ENCODE measurements at regions not wholly inside any gene's neighbourhood (a gene's known extent, or its start where the extent isn't known, plus 50 kb on each side); places are given as distances from the start of the nearest gene placed in this dataset.

DNA sequence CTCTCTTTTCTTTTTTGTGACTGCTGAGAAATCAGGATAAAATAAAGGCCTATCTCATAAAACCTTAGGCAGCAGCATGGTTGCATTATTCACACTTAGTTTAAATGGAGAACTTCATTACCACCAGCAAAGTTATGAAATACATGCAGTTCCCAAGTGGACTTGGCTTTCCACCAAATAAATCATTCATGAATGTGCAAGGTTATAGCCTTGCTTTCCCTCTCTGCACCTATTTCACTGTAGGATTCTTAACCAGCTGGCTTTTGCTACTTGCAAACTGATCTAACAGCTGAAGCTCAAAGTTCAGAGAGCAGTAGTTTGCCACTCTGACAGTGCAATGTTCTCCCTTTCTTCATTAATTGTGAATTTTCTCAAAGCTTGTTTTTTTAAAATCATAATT is 140.1 kb upstream of the SMIM31 start:
- Histone ChIP-seq H3K27me3 (no peaks in the 10 kb centered on the region), H3K36me3 (no peaks in the 10 kb centered on the region), H3K9me3 (no peaks in the 10 kb centered on the region), H3K4me2 (peak overlapping the region; percentile 37), H3K9ac (no peak overlapping the region; the same call in 1 of the 2 replicates), H4K20me1 (no peaks in the 10 kb centered on the region), H3K4me1 (peaks cover 7% of the 10 kb centered on the region; the same call in 1 of the 2 replicates), H3K27ac (no peak overlapping the region), H3K4me3 (no peak overlapping the region)
- TF ChIP-seq Cebpa-rat (IDR thresholded peaks at IDR 0.05), result no peak

DNA sequence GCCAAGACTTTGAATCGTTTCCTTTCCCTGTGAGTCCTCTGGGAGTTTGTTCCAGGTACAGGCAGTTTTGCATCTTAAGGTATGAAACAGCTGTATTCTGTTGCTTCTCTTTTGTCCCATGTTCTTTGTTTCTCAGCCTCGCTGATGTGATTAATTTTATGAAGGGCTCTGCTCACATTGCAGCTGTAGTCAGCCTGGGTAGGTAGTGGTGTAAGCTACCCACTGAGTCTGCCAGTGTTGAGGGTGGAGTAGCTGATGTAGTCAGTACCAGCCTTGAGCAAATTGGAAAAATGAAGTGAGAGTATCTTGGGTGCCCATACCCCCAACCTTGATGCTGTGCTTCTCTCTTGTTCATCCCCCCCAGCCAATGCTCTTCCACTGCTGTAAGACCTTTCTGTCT is 139.6 kb upstream of the SMIM31 start:
- TF ChIP-seq Cebpa-rat (IDR thresholded peaks at IDR 0.05), result no peak
- Histone ChIP-seq H3K4me1 (peaks cover 7% of the 10 kb centered on the region; the same call in 1 of the 2 replicates), H3K9ac (no peak overlapping the region), H4K20me1 (no peaks in the 10 kb centered on the region), H3K27me3 (no peaks in the 10 kb centered on the region), H3K4me2 (peak overlapping the region; percentile 37), H3K9me3 (no peaks in the 10 kb centered on the region), H3K27ac (no peak overlapping the region), H3K36me3 (no peaks in the 10 kb centered on the region), H3K4me3 (no peak overlapping the region)

DNA sequence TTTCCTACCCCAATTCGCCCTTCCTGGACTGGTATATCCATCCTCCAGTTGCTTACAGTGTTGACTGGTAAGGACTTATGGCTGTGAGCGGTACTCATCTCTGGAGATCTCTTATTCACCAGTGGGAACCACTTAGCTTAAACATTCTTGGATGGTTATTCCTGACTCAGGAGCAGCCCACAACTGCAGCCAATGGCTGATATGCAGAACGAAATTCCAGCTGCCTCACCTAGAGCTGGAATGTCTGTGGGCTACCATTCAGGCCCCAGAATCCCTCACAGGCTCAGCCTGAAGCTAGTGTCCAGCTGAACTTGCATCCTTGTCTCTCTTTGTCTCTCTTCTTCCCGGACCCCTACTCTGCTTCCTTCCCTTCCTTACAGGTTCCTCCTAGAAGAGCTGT is 138.9 kb upstream of the SMIM31 start:
- no peak overlapping the region for H3K4me2 ChIP-seq
- H3K36me3 ChIP-seq, result no peaks in the 10 kb centered on the region
- TF ChIP-seq Cebpa-rat (IDR thresholded peaks at IDR 0.05), result no peak
- no peak overlapping the region for H3K4me3 ChIP-seq
- H3K9me3 ChIP-seq, result no peaks in the 10 kb centered on the region
- no peaks in the 10 kb centered on the region for H3K27me3 ChIP-seq
- no peak overlapping the region for H3K27ac ChIP-seq
- H3K9ac ChIP-seq, result no peak overlapping the region
- peaks cover 10% of the 10 kb centered on the region; the same call in 1 of the 2 replicates for H3K4me1 ChIP-seq
- H4K20me1 ChIP-seq, result no peaks in the 10 kb centered on the region

DNA sequence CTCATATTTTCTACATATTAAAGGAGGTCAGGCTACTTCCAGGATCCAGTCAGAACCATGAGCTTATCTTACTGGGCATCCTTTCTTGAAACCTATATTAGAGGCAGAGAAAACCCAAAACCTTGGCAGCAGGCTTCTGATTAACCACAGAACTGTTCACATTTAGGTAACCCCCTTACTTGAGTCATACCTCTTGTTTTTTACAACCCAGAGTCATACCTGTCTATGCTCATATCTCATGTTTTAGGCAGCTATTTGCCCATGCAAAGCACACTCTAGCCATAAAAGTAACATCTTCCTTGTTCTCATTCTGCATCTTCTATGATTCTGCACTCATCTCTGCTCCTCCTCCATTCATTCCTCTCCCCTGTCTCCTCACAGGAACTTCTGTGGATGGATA is 138.0 kb upstream of the SMIM31 start:
- Histone ChIP-seq H4K20me1 (no peaks in the 10 kb centered on the region), H3K27me3 (no peaks in the 10 kb centered on the region), H3K9ac (no peak overlapping the region), H3K27ac (no peak overlapping the region), H3K9me3 (no peaks in the 10 kb centered on the region), H3K4me2 (no peak overlapping the region), H3K4me1 (peaks cover 20% of the 10 kb centered on the region), H3K36me3 (no peaks in the 10 kb centered on the region), H3K4me3 (no peak overlapping the region)
- TF ChIP-seq Cebpa-rat (IDR thresholded peaks at IDR 0.05), result no peak

DNA sequence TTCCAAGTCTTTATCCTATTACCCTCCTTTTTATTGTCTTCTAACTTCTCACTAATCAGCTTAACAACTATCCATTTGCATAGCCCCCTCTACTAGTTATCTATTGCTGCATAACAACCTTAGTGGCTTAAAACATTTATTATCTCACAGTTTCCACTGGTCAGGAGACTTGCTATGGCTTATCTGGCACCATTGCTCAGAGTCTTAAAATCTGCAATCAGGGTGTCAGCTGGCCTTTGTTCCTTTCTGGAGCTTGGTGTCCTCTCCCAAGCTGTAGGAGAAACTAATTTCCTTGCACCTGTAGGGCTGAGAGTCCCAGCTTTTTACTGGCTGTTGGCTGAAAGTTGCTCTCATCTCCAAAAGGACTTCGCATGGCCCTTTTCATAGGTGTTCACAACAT is 137.0 kb upstream of the SMIM31 start:
- H3K27ac ChIP-seq, result no peak overlapping the region
- no peak for TF ChIP-seq Cebpa-rat (IDR thresholded peaks at IDR 0.05)
- no peaks in the 10 kb centered on the region for H3K9me3 ChIP-seq
- no peak overlapping the region for H3K4me3 ChIP-seq
- H3K4me1 ChIP-seq, result peaks cover 26% of the 10 kb centered on the region
- no peaks in the 10 kb centered on the region for H3K36me3 ChIP-seq
- no peaks in the 10 kb centered on the region for H3K27me3 ChIP-seq
- no peak overlapping the region for H3K9ac ChIP-seq
- no peaks in the 10 kb centered on the region for H4K20me1 ChIP-seq
- H3K4me2 ChIP-seq, result no peak overlapping the region

DNA sequence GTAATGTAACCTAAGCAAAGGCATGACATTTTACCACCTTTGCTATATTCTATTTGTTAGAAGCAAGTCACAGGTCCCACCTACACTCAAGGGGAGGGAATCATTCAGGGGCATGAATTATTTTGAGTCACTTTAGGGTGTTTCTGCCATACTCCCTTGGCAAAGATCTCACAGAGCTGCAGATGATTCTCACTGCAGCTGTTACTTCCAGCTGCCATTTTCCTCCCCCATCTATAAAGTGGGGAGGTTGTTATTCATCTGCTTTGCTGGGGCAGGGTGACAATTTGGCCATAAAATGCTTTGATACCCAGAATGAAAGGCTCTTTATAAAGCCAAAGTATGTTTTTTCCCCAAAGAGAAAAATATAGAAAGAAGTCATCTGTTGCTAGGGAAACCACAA is 136.5 kb upstream of the SMIM31 start:
- H3K9me3 ChIP-seq, result no peaks in the 10 kb centered on the region
- no peak overlapping the region for H3K4me3 ChIP-seq
- no peak overlapping the region for H3K27ac ChIP-seq
- no peak overlapping the region for H3K4me2 ChIP-seq
- H3K27me3 ChIP-seq, result no peaks in the 10 kb centered on the region
- no peaks in the 10 kb centered on the region for H3K36me3 ChIP-seq
- H3K9ac ChIP-seq, result no peak overlapping the region
- H3K4me1 ChIP-seq, result peaks cover 26% of the 10 kb centered on the region
- H4K20me1 ChIP-seq, result no peaks in the 10 kb centered on the region
- no peak for TF ChIP-seq Cebpa-rat (IDR thresholded peaks at IDR 0.05)

DNA sequence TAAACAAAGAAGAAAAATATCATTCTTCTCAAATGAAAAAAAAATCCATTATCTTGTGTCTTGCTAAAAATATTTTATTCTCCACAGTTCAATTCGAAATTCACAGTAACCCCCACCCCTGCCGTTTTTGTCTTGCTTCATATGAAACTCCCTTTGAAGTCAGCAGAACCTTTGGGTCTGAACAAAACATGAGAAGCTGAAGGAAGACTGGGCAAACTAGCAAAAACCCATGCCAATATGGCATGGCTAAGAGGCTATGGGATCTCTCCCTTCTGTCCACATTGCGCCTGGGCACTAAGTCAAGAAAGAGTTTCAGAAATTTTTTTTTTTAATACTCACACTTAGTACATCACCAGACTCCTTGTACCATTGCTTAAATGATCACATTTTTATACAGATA is 136.0 kb upstream of the SMIM31 start:
- H3K4me3 ChIP-seq, result no peak overlapping the region
- no peaks in the 10 kb centered on the region for H4K20me1 ChIP-seq
- no peak overlapping the region for H3K9ac ChIP-seq
- H3K4me1 ChIP-seq, result peaks cover 26% of the 10 kb centered on the region
- H3K27me3 ChIP-seq, result no peaks in the 10 kb centered on the region
- H3K27ac ChIP-seq, result no peak overlapping the region
- peaks cover 4% of the 10 kb centered on the region; the same call in 1 of the 2 replicates for H3K9me3 ChIP-seq
- no peak overlapping the region for H3K4me2 ChIP-seq
- H3K36me3 ChIP-seq, result no peaks in the 10 kb centered on the region
- TF ChIP-seq Cebpa-rat (IDR thresholded peaks at IDR 0.05), result no peak

DNA sequence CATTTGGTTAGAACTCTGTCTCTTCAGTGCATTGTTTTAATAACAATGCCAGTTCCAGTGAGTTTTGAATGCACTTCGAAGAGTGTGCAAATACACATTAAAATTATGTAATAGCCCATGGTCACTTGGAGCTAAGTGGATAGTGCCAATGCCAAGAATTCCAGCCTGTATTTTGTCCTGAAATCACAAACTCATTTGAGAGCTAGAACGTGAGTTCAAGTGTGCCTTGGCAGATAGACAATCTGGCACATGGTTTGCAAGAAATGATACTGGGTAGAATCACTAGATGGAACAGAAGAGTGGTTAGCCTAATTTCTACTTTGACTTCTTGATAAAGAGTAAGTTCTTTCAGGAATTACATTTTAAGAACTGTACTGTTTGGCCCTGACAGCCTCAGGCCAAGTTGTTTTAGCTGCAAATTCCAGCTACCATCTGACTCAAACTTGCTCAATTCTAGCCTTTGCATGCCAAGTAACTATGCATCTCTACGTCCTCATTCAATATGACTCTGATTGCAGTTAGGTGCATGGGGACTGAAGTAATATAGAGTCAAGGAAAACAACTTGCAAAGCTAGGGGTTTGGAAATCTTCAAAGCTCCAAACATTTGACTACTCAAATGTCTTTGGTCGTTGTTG is 131.9 kb upstream of the SMIM31 start:
- TF ChIP-seq Cebpa-rat (IDR thresholded peaks at IDR 0.05), result no peak
- peaks cover 23% of the 10 kb centered on the region for H3K4me1 ChIP-seq
- no peaks in the 10 kb centered on the region for H3K27me3 ChIP-seq
- no peak overlapping the region for H3K4me3 ChIP-seq
- H3K27ac ChIP-seq, result no peak overlapping the region
- H3K9me3 ChIP-seq, result peaks cover 26% of the 10 kb centered on the region
- no peaks in the 10 kb centered on the region for H3K36me3 ChIP-seq
- no peak overlapping the region for H3K9ac ChIP-seq
- H4K20me1 ChIP-seq, result no peaks in the 10 kb centered on the region
- H3K4me2 ChIP-seq, result no peak overlapping the region

DNA sequence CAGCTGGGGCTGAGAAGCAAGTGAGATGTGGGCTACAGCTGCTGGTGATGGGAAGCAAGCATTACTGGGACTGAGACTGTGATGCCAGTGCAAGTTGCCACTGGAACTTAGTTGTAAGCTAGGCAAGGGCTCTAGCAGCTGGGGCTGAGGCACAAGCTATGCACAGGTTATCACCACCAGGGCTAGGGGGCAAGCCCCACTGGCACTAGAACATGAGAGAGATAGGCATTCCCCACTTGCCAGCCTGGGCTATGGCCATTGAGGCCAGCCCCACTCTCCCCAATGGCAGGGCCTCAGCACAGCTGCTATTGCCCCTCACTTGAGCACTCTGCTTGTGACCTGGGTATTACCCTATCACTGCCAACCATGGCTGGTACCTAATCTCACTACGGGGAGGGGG is 130.8 kb upstream of the SMIM31 start:
- no peak overlapping the region for H3K4me3 ChIP-seq
- peaks cover 26% of the 10 kb centered on the region for H3K9me3 ChIP-seq
- no peak overlapping the region for H3K27ac ChIP-seq
- TF ChIP-seq Cebpa-rat (IDR thresholded peaks at IDR 0.05), result no peak
- no peak overlapping the region for H3K4me2 ChIP-seq
- no peaks in the 10 kb centered on the region for H3K27me3 ChIP-seq
- H4K20me1 ChIP-seq, result no peaks in the 10 kb centered on the region
- H3K9ac ChIP-seq, result no peak overlapping the region
- peaks cover 23% of the 10 kb centered on the region for H3K4me1 ChIP-seq
- no peaks in the 10 kb centered on the region for H3K36me3 ChIP-seq

DNA sequence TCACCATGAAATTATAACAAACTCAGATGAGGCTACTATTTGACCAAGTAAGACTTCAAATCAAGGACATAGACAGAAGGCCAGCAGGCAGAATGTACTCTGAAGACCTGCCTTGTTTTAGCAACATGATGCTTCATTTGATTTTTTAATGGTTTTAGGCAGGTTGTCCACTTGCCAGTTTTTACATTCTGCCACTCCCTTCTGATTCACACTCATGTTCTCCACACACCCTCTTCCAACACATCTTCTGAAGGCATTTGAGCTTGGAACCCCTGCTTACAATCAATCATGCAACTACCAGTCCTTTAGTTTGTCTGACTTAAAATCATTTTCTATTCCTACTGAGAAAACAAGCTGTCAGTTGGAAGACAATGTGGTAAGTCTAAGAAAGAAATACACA is 114.9 kb upstream of the SMIM31 start:
- Histone ChIP-seq H3K9ac (no peak overlapping the region), H3K9me3 (peaks cover 12% of the 10 kb centered on the region), H4K20me1 (no peaks in the 10 kb centered on the region), H3K36me3 (no peaks in the 10 kb centered on the region), H3K27me3 (no peaks in the 10 kb centered on the region), H3K4me3 (no peak overlapping the region), H3K27ac (no peak overlapping the region), H3K4me1 (peaks cover 23% of the 10 kb centered on the region), H3K4me2 (no peak overlapping the region)
- no peak for TF ChIP-seq Cebpa-rat (IDR thresholded peaks at IDR 0.05)

Measured in BLaER1 (cell line).